ENCODE measurements at regions not wholly inside any gene's neighbourhood (a gene's known extent, or its start where the extent isn't known, plus 50 kb on each side); places are given as distances from the start of the nearest gene placed in this dataset.

DNA sequence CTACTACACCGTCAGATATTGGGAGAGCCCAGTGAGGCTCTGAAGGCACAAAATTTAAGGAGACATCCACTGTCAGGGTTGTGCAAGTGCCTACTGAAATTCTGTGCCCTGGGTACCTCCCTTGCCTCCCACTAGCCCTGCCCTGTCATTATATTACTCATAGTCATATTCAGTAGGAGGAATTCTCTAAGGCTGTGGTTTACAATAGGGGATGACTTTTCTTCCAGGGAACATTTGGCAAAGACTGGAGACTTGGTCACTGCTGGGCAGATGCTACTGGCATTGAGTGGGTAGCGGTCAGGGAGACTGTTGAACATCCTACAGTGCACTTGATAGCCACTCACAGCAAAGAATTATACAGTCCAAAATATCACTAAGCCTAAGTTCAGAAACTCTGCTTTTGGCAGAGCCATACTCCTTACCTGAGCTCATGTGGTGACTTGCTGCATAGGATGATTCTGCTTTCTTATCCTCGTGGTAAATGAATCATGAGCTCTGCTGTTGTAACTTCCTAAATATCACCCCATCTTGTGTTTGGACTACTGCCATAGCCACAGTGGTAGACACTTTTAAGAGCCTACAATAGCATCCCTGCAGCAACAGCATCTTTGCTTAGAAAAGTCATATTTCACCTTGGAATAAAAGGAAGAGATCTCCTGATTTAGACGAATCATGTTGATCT lies 563.4 kb upstream of the PLXNA2 start:
- no peak for DNase-seq

DNA sequence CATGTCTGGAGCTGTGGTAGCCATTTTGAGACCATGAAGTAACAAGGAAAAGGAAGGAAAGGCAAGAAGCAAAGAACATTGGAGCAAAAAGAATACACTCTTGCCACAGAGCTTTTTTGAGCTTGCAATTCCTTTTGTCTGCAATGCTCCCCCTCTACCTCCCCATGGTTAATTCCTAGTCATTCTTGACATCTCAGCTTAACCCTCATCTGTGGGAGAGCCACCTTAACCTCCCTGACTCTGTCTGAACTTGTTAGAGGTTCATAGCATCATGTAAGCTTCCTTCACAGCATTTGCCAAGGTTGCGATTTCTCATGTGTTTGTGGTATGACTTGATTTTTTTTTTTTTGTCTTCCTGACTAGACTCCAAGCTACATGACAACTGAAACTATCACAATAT lies 564.1 kb upstream of the PLXNA2 start:
- no peak for DNase-seq

DNA sequence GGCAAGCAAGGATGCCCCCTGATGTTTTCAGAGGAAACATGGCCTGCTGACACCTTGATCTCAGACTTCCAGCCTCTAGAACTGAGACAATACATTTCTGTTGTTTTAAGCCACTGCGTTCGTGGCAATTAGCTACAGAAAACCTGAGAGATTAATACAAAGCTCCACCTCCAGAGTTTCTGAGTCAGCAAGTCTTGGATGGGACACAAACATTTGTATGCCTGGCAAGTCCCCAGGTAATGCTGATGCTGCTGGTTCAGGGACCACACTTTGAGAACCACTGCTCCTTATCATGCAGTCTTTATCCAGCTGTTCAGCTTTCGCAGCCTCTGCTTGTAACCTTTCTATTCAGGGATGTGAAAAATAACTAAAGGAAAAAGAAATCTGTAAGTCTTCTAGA lies 565.7 kb upstream of the PLXNA2 start:
- DNase-seq = no peak

DNA sequence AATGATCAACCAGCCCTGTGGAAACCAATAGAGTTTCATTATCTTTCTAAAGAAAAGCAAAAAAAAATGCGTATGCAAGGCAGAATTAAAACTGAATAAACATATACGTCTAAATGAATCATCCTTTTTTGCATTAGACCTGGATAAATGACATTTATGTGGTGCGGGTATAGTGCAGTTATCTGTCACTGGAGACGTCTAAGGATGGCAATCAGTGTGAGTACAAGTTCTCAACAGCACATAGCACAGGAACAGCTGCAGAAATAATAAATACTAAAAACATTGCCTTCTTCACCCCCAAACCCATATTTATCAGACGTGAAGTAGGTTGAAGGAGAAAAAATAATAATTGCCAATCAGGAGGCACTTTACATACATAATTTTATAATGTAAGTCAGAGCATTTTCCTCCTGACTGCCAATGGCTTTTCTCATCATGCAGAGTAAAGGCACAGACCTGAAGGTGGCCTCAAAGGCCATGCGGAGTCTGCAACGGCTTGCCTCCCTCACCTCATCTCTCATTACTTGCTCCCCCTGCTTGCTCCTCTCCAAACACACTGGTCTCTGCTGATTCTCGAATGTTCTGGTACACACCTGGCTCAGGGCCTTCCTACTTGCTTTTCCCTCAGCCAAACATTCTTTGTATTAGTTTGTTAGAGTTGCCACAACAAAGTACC lies 574.7 kb upstream of the PLXNA2 start:
- no peak for DNase-seq

DNA sequence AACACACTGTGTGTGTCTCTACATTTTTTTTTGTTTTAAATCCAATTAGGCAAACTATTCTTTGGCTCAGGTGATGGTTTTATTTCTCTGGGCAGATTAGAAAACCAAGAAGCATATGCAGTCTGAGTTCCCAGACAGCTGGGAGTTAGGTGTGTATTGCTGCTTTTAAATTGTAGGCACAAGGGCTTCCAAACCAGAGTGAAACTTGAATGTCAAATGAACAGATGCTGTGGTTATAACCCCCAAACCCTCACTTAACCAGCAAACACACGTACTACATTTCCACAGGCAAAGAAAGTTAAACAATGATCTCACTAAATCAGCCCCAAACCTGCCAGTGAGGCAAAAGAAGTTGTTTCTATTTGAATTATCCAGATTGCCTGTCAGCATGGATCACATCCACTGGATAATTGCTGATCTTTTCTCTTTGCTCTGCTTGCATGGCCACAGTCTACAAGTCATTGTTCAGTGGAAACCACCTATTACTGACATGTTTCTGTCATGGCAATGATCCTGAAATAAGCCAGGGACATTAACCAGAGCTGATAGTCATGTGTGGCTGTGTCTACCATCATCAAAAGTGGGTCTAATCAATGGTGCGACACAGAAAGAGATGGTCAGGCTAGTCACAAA lies 576.5 kb upstream of the PLXNA2 start:
- no peak for DNase-seq

DNA sequence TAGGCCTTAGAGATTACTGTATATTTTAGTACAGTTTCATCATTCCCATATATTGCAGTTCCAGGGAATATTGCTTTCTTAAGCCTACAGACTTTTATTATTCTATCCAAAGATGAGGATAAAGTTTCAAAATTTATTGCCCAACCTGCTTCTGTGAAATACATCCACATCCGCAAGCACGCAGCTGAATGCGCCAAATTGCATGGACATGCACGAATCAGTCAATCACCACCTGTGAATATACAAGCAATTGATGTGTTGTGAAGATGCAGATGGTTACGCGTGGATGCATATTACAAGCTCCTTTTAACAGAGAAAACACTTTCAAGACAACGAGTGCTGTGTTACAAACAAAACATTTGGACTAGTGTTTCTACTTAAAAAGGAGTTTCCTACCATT lies 577.8 kb upstream of the PLXNA2 start:
- DNase-seq = no peak

DNA sequence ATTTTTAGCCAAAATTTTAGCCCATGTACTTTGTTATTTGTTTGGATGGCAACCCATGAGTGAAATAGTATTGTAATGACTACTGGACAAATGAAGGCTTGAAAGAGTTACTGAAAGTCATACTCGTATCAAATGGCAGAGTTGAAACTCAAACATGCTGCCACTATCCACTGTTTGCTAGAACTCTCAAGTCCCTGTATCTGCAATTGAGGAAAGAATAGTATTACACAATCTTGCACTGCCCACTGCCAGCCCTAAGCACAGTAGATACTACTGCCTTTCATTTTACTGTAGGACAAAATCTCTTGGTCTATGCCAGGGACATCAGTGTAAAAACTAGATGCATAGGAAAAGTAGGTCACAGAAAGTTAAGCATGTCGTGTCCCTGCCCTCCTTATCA lies 581.1 kb upstream of the PLXNA2 start:
- no peak for DNase-seq

DNA sequence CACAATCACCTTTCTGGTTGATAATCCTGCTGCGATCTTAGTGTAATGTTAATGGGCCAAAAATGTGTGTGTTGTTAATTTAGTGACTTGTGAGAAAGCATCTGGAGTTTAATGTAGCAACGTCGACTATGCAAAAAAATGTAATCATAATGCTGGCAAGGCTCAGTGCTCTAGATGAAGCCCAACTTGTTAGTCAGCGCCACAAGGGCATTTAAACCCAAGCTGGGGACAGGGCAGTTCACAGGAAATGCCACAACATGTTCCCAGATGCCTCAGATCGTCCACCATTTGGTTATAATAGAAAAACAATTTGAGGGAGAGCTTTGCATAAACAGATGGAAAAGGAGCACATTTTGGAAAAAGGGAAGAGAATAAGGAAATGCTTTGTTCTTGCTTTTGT lies 585.4 kb upstream of the PLXNA2 start:
- DNase-seq = no peak

DNA sequence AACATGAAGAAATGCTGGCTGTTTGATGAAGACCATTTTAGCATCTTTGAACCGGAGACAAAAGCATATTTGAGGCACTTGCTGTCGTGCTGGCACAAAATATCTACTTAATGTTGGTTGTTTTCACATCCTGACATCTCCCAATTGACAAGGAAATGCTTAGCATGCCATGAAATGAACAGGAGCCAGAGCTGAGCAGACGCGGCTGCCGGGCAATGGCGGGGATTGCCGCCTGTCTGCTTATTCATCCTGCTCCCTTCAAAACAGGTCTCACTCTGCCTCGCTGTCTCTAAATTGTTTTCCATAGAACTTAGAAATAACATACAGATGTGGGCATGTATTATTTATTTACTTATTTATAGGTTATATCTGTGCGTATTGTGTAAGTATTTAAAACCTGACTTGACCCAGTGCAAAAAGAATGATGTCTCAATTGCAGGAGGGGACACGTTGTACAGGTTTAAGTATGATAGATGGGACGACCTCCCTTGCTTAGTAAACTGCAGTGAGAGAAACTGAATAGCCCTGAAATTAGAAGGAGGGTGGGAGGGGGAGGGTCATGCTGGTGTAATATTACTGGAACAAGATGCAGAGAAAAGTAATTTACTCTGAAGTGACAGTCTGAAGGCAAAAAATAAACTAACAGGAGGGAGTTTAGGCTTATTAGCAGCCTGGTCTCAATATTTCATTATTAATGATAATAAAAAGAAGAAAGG lies 590.4 kb upstream of the PLXNA2 start:
- DNase-seq = no peak

DNA sequence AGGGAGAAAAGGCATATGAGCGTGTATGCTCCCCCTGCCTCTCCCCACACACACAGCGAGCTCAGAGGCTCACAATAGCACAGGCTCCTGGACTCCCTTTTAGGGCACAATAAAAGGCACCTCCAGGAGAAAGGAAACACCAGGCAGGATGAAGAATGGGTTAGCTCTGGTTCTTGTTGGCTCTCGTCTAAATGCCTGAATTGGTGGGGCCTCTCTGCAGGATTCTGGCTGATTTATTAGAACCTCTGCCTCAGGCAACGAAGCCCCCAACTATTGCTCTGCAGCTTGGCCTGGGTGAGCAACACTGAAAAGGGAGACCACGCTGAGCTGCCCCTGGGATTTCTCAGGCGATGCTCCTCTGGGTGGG lies 590.9 kb upstream of the PLXNA2 start:
- DNase-seq = no peak

DNA sequence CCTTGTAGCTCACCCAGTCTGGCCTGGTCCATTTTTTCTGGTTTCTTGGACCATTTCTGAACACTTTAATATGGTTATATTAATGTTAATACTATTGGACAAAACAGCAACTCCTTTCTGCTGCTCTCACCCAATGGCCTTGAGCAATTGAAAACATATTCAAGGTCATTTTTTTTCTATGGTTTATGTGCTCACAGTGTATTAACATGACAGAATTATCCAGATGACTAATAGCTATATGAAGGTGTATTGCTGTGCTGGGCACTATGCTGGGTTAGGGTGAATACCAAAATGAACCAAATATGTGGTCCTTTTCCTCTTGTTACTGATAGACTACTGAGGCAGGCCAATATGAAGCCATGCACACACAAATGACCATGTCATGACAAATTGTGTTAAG lies 591.6 kb upstream of the PLXNA2 start:
- DNase-seq = no peak

DNA sequence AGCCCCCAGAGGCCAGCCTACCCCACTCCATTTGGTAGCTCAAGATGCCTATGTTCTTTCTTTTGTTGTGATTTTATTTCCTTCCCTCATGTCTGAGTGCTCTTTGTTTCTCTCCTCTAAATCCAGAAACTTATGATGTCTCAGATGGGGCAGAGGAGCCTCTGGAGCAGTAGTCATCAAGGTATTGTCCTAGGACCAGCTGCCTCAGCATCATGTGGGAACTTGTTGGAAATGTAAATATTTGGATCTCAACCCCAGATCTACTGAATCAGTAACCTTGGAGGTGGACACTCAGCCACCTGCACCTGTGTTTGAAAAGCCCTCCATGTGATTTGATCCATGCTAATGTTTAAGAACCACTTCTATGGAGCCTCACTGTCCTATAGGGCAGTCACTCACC lies 593.1 kb upstream of the PLXNA2 start:
- DNase-seq = no peak

DNA sequence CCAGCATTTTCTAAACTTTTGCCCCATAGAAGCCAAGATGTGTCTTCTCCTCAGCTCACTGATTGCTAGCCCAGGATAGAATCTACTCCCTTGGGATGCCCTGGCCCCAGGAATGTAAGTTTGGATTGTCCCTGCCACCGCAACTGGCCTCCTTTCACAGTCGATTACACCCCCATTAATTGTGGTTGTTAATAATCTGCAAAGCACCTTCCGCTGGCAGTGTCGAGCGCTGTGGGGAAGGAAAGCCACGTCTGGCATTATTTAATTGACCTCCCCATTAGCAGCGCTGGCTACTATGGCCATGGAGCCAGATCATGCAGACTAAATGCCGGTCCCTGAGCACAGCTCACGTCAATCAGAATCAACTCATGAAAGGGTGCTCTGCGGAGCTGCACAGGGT lies 597.3 kb upstream of the PLXNA2 start:
- no peak for DNase-seq

DNA sequence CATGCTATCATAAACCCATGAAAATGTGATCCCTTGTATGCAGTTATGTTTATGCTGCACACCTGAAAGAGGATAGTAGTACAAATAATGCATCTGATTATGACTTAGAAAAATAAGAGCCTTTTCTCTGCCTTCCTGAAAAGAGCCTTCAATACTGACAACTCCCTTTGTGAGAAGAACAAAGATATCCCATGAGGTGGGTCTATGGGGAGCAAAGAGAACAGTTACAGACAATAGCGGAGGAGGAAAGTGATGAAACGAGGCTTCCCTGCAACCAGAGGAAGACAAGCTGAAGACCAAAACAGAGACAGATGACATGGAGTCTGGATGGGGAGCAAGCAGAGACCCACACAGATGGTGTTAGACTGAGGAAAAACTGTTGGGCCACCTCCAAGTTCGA lies 598.3 kb upstream of the PLXNA2 start:
- DNase-seq = no peak

DNA sequence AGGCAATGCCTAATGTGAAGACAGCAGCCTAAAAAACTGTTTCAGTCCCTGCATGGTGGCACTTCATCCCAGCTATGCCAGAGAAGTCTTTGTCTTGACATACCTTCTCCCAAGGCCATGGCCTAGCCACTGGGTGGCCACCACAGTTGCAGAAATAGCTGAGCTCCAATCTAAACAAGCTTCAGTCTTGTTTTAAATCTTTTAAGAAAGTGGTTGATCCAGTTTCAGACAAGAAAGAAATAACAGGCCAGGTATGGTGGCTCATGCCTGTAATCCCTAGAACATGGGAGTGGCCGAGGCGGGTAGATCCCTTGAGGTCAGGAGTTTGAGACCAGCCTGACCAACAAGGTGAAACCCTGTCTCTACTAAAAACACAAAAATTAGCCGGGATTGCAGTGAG lies 600.0 kb upstream of the PLXNA2 start:
- no peak for DNase-seq

DNA sequence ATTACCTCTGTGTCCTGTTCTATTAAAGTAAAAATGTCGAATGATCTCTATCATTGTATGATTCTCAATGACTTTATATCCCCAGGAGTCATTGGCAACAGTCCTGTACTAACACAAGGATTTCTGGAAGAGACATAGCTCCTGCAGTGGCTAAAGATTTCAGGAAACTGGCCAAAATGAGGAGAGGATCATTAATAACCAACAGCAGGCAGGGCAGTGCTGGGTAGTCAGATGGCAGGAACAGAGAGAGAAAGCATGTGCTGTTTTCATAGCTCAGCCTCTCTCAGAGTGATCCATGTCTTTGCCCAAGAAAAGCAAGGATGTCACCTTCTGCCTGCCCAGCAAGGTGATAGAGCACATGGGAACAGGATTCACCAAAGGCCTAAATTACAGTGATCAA lies 604.7 kb upstream of the PLXNA2 start:
- no peak for DNase-seq

DNA sequence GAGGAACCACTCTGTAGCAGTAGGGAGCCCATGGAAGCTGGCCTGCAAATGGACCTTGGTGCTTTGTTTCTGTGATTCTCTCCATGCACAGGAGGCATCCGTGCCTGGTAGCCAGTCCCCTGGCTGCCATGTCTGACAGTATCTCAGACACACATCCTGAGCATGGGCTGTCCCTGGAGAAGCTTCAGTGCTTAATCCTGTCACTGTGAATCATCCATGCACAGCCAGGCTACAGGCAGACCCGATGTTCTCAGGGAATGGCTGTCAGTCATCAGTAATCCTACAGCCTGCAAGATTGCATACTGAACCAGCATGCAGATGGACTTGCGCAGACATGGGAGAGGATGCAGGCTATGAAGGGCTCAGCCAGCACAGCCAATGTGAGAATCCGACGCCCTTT lies 606.3 kb upstream of the PLXNA2 start:
- no peak for DNase-seq

DNA sequence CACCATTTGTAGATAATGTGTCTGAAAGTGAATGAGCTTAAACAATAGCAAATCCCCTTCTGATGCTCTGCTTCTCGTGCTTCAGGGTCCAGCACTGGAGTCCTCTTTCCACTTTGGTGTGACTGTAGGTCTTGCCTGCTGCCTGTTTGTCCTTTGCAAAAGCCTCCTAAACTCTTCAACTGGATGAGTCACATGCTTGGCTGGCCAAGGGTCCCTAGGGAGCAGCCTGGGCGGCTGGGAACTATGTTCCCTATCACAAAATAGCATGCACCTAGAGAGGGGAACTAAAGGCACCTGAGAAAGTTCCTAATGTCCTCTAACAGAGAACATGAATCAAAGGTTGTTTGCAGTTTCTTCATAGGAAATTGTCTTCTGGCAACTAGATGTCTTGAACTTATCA lies 607.2 kb upstream of the PLXNA2 start:
- DNase-seq = no peak

DNA sequence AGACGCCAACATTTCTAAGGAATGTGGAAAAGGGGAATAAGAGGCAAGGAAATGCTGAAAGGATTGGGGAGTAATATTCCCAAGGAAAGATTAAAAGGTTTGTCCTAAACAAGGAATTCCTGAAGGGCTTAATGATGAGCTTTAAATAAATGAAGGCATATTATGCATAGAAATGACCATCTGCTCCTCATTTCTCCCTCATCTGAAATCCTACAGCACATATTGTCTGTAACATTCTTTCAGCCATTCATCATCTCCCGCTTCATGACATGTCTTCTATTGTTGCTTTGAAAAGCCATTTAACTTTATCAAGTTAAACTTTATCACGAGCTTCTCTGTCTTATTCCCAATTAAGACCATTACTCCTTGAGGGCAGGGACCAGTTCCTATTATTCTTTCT lies 608.7 kb upstream of the PLXNA2 start:
- DNase-seq = no peak

DNA sequence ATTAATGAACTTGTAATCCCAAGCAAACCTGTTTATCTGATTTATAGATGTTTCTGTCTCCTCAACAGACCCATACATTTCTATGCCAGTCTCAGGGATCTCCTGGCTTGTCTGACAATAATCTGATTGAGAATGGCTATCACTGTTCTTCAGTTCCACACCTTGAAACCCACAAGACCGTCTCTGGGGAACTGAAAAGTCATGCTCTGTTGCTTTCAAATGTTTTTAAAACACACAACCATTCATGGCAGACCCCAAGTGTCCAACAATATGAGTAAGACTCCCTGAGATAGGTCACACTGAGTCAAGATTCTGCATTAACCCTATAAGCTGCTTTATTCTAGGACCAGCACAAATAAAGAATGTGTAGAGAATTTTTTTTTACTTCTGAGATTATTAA lies 611.2 kb upstream of the PLXNA2 start:
- DNase-seq = no peak

DNA sequence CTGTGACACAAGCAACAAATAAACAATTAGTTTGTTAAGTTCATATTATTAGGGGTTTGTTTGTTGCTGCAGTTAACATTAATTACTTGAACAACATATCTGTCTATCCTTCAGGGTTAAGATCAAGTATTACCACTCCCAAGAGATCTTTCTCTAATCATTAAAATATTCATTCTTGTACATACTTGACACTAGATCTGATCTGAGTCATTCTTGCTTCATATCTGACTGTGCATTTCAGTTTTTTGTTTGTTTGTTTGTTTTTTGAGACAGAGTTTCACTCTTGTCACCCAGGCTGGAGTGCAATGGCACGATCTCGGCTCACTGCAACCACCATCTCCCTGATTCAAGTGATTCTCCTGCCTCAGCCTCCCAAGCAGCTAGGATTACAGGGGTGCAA lies 613.3 kb upstream of the PLXNA2 start:
- DNase-seq = no peak

DNA sequence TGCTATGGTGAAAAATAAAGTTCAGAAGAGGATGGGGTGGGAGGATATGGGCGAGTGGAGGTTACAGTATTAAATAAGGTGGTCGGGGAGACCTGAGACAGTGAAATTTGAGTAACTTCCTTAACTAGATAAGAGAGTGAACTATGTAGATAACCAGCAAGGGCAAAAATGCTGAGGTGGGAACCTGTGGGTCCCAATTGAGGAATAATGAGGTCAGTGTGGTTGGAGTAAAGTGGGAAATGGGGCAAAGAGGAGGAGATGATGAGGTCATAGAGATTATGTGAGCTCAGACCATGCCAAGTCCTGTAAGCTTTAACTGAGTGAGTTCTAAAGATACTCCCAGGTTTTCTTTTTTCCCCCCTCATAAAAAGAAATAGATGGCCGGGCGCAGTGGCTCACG lies 614.6 kb upstream of the PLXNA2 start:
- DNase-seq = no peak

DNA sequence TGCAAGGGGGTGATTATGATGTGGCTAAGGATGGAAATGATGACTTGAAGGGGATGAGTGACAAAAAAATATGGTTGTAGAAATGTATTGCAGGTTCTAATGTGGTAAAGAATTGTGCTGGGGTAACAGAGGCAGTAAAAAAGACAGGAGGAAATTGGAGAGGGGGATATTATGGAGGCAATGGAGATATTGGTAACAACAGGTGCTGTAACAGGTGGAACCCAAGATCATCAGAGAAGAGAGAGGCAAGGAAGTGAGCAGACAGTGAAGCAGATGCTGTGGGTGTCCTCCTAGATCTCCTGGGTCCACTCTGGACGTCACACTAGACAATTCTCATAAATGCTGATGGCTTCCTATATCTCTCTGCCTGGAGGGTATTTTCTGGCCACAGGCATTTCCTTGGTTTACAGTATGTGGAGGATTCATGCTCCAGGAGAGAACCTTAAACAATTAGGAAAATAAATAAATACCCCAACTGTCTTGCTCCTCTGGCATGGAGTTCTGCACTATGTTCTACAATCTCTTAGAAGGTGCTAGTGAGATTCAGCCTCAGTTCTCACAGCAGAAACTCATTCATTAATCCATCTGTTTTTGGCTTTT lies 620.3 kb upstream of the PLXNA2 start:
- DNase-seq = no peak
